ENCODE measurements at regions not wholly inside any gene's neighbourhood (a gene's known extent, or its start where the extent isn't known, plus 50 kb on each side); places are given as distances from the start of the nearest gene placed in this dataset.

DNA sequence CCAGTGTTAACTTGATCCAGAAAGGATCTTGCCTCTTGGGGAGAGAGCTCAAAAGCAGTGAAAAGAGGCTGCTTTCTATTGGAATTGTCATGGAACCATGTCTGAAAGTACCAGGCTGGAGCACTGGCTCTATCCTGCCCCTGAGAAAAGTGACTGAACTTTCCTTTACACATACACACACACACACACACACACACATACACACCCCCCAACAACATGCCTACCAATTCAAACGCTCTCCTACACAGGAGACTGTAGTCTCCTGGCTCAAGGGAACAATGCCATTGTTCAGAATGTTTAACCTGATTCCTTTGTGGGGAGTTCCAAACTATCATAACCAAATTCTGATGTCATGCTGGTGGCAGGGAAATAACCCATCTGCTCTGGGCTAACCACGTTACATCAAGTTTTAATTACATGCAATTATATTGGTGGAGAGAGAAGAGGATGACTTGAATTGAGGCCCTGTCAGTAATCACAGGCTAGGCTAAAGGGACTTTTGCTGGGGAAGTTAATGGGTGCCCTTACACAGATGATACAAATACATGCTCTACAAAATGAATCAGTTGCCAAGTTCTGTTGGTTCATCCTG is 52.3 kb upstream of the DUSP10 start:
- POLR2A ChIA-PET = no interaction called here
- TF ChIP-seq SP1 (IDR thresholded peaks at IDR 0.05) (no peak), BHLHE40 (IDR thresholded peaks at IDR 0.05; ENCODE audit: borderline replicate concordance) (no peak)
- CTCF ChIA-PET = no interaction called here
- no peak for DNase-seq (ENCODE audit: extremely low spot score)

DNA sequence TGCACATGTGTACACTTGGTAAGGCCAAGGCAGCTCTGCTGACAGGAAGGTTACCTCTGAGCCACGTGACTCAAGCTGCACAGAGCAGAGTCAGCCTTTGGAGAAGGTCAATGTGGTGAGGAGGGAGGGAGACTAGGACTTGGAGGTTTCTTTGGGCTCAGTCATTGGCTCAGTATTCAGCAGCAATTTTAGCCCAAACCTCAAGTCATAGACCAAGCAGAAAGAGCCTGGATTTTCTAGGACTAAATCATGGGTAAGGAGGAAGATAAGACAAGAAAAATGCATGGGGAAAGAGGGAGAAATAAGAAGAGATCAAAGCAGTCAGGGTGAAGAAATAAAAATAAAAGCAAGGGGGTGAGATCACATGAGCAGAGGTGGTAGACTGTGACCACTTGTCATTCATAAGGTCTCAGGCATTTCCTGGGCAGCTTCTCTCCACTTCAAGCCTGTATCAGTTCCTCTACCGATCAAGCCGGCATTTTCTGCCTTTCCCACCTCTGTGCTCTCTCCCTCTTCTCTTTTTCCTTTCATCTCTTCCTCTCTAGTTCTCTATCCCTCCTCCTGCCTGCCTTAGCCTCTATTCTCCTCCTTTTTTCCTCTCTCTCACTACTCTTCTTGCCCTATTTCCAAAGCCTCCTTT is 51.7 kb upstream of the DUSP10 start:
- ChIA-PET POLR2A (no interaction called here), CTCF (no interaction called here)

DNA sequence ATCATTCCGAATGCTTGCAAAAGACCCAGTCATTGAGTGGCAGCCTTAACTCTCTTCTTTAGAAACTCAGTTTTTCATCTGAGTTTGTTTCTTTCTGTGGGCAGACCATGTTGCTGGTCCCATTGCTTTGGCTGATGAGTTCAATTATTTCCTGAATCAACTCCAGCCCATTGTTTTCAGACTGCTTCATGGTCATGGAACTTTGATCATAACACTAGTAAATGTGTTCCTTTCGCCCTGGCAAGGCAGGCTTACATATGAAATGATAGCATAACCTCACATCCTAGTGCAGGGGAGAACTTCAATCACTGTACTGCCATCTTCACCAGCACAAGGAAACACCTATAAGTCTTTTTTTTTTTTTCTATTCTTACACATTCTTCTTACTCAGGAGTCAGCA is 50.0 kb upstream of the DUSP10 start:
- TF ChIP-seq ELF4 (IDR thresholded peaks at IDR 0.05) = no peak
- TF ChIP-seq TARDBP (IDR thresholded peaks at IDR 0.05) = no peak
- no peak for TF ChIP-seq FOXK2 (IDR thresholded peaks at IDR 0.05)
- POLR2A ChIA-PET = no interaction called here

More for the DNA sequence above, 51.7 kb upstream of the DUSP10 start:
- TF ChIP-seq TARDBP (IDR thresholded peaks at IDR 0.05) (no peak), ELF4 (IDR thresholded peaks at IDR 0.05) (no peak), CTBP1 (IDR thresholded peaks at IDR 0.05; ENCODE audit: borderline replicate concordance) (no peak), FOXM1 (IDR thresholded peaks at IDR 0.05; ENCODE audit: borderline replicate concordance) (no peak), NFRKB (IDR thresholded peaks at IDR 0.05) (no peak), ARNT (IDR thresholded peaks at IDR 0.05) (no peak), LEF1 (IDR thresholded peaks at IDR 0.05; ENCODE audit: borderline replicate concordance) (no peak), SP1 (IDR thresholded peaks at IDR 0.05) (no peak)
- TF ChIP-seq, protein P1, sequence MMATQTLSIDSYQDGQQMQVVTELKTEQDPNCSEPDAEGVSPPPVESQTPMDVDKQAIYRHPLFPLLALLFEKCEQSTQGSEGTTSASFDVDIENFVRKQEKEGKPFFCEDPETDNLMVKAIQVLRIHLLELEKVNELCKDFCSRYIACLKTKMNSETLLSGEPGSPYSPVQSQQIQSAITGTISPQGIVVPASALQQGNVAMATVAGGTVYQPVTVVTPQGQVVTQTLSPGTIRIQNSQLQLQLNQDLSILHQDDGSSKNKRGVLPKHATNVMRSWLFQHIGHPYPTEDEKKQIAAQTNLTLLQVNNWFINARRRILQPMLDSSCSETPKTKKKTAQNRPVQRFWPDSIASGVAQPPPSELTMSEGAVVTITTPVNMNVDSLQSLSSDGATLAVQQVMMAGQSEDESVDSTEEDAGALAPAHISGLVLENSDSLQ (IDR thresholded peaks at IDR 0.05) = no peak
- DNase-seq (ENCODE audit: extremely low spot score) = no peak

More for the DNA sequence above, 50.0 kb upstream of the DUSP10 start:
- DNase-seq (ENCODE audit: extremely low spot score) = no peak
- CTCF ChIA-PET = no interaction called here
